HG03342 (cell line): ENCODE measurements at regions not wholly inside any gene's neighbourhood (a gene's known extent, or its start where the extent isn't known, plus 50 kb on each side); places are given as distances from the start of the nearest gene placed in this dataset.
"Not testable (repeated sequence)": the region's sequence is repeated elsewhere in the genome, so short reads cannot be mapped to it uniquely, and the experiment has no call there.

Experiments
- ATAC-seq: cut with Tn5 transposase; IDR thresholded peaks from one replicate; pipeline ENCODE4 v1.9.1; 2021; ENCODE audit warnings: mild to moderate bottlenecking, moderate library complexity; ENCODE audit not compliant: unreplicated experiment

GRCh38 chr1:101366513-101367215 is 129.8 kb downstream of the S1PR1 start:
- no peak for ATAC-seq

GRCh38 chr1:101367630-101368029 is 130.8 kb downstream of the S1PR1 start:
- ATAC-seq = no peak

GRCh38 chr1:101370488-101370887 is 133.7 kb downstream of the S1PR1 start:
- ATAC-seq = no peak

- peak; percentile 93 for ATAC-seq
These were observed 134.4 kb downstream of the S1PR1 start for GRCh38 chr1:101371259-101371658.

- ATAC-seq = no peak
These were observed 136.8 kb downstream of the S1PR1 start for GRCh38 chr1:101373570-101373969.

GRCh38 chr1:101375448-101375847 is 138.6 kb downstream of the S1PR1 start:
- ATAC-seq = not testable (repeated sequence)

GRCh38 chr1:101376121-101377083 is 139.6 kb downstream of the S1PR1 start:
- no peak for ATAC-seq

GRCh38 chr1:101377084-101377835 is 140.4 kb downstream of the S1PR1 start:
- ATAC-seq = no peak

GRCh38 chr1:101379037-101379436 is 142.2 kb downstream of the S1PR1 start:
- no peak for ATAC-seq

GRCh38 chr1:101379950-101380349 is 143.1 kb downstream of the S1PR1 start:
- peak; percentile 94 for ATAC-seq

- no peak for ATAC-seq
These were observed 145.3 kb downstream of the S1PR1 start for GRCh38 chr1:101382135-101382534.

- ATAC-seq = peak; percentile 90
These were observed 152.2 kb downstream of the S1PR1 start for GRCh38 chr1:101388904-101389546.

GRCh38 chr1:101389547-101389929 is 152.7 kb downstream of the S1PR1 start:
- ATAC-seq = no peak

- ATAC-seq = no peak
These were observed 155.7 kb downstream of the S1PR1 start for GRCh38 chr1:101392552-101392951.

- no peak for ATAC-seq
These were observed 157.2 kb downstream of the S1PR1 start for GRCh38 chr1:101394041-101394440.

- ATAC-seq = no peak
These were observed 162.4 kb downstream of the S1PR1 start for GRCh38 chr1:101399222-101399621.

GRCh38 chr1:101406271-101406670 is 169.5 kb downstream of the S1PR1 start:
- ATAC-seq = no peak

GRCh38 chr1:101406681-101407080 is 169.9 kb downstream of the S1PR1 start:
- ATAC-seq = no peak

GRCh38 chr1:101407505-101408211 is 170.8 kb downstream of the S1PR1 start:
- ATAC-seq = peak; percentile 72
